ENCODE measurements at regions not wholly inside any gene's neighbourhood (a gene's known extent, or its start where the extent isn't known, plus 50 kb on each side); places are given as distances from the start of the nearest gene placed in this dataset.

DNA sequence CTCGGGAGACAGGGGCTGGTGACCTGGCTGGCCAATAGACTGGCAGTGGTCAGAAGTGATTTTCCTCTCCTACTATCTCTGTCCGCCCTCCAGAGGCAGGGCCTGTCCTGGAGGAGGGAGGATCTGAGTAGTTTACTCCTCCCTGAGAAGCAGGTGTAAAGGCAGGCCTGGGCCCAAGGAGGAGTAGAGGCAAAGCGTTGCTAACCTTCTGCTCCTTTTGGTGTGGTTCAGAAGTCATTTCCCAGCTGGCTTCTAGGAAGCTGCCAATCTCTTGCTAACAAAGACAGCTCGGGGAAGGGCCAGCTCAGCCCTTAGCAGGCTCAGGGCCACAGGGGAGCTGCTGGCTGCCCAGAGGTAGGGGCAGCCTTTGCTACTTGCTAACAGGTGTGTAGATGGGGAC, 151.1 kb upstream of the NECTIN1 start:
- H3K36me3 ChIP-seq (replicated peaks; ENCODE audit: control insufficient read depth, insufficient read depth, low read length), result no peaks in the 10 kb centered on the region
- DNase-seq, result peak; percentile 61
- no peaks in the 10 kb centered on the region; the same call in 1 of the 2 replicates for H3K27me3 ChIP-seq (ENCODE audit: control insufficient read depth, insufficient read depth, low read length)
- no peak overlapping the region for H3K4me3 ChIP-seq (ENCODE audit: insufficient read depth, low read depth, low read length)

- DNase-seq, result no peak
- Histone ChIP-seq H3K4me3 (ENCODE audit: insufficient read depth, low read depth, low read length) (no peak overlapping the region), H3K27me3 (ENCODE audit: control insufficient read depth, insufficient read depth, low read length) (no peaks in the 10 kb centered on the region; the same call in 1 of the 2 replicates), H3K36me3 (replicated peaks; ENCODE audit: control insufficient read depth, insufficient read depth, low read length) (no peaks in the 10 kb centered on the region)
These were observed 150.0 kb upstream of the NECTIN1 start for GRCh38 chr11:119878990-119879389.

- H3K27me3 ChIP-seq (ENCODE audit: control insufficient read depth, insufficient read depth, low read length), result no peaks in the 10 kb centered on the region; the same call in none of the 2 replicates
- peak; percentile 50 for DNase-seq
- no peak overlapping the region for H3K4me3 ChIP-seq (ENCODE audit: insufficient read depth, low read depth, low read length)
- no peaks in the 10 kb centered on the region for H3K36me3 ChIP-seq (replicated peaks; ENCODE audit: control insufficient read depth, insufficient read depth, low read length)
These were observed 147.8 kb upstream of the NECTIN1 start for GRCh38 chr11:119876841-119877240.

- H3K4me3 ChIP-seq (ENCODE audit: insufficient read depth, low read depth, low read length), result no peak overlapping the region
These were observed 147.0 kb upstream of the NECTIN1 start for GRCh38 chr11:119875841-119876600.

DNA sequence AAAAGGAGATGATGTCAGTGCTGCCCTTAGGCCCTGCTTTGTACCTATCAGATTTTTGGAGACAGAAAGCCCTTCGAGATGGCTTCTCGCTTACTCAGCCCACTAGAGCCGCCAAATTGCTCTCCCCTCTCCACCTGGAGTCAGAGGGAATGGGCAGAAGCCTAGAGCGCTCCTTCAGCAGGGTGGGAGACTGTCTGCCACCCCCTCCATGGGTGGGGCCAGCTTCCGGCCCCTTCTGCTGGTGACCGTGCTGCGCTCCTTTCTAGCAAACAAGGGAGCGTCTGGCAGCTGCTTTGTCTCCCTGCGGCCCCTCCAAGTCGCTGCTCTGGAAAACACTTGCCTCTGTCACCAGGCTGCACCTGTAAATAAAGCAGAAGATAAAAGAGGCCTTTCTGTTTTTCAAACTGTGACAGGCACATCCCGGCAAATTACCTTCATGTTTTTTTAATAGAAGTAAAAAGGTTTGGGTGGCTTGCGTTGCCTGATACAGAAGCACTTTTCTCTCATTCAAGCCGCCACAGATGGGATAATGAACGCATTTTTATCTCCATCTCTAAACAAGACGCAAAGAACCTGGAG, 145.7 kb upstream of the NECTIN1 start:
- Histone ChIP-seq H3K36me3 (replicated peaks; ENCODE audit: control insufficient read depth, insufficient read depth, low read length) (no peaks in the 10 kb centered on the region), H3K4me3 (ENCODE audit: insufficient read depth, low read depth, low read length) (no peak overlapping the region), H3K27me3 (ENCODE audit: control insufficient read depth, insufficient read depth, low read length) (no peaks in the 10 kb centered on the region; the same call in 1 of the 2 replicates)
- peak; percentile 52 for DNase-seq

More at GRCh38 chr11:119875841-119876600, 147.0 kb upstream of the NECTIN1 start:
- no peaks in the 10 kb centered on the region; the same call in none of the 2 replicates for H3K27me3 ChIP-seq (ENCODE audit: control insufficient read depth, insufficient read depth, low read length)
- no peak for DNase-seq
- no peaks in the 10 kb centered on the region for H3K36me3 ChIP-seq (replicated peaks; ENCODE audit: control insufficient read depth, insufficient read depth, low read length)

DNA sequence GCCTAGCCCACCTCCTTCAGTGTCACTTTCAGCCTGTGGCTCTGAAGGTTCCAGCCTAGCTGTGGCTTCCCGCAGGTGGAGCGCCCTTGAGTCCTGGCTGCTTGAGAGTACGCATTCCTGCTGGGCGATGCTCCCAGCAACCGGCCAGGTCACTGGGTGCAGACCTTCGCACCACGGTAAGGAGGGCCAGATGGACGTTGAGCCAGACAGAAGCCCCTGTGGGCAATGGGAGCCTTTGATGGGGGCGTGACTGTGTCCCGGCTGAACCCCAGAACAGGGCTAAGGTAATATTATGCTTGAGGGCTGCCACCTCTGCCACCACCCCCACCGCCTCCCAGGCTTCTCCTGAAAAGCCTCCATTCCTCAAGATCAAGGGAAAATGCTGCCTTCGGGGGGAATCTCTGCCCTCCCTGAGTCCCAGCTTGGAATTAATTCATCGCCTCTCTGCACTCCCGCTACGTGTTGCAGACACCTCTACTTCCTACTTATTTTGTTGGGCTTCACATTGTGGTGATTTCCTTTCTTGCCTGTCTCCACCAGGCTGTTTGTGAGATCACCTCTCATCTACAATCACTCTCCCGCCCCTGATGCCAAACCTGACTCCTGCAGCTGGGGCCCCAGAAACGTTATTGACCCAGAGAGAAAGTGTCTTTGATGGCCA, 144.9 kb upstream of the NECTIN1 start:
- Histone ChIP-seq H3K4me3 (ENCODE audit: insufficient read depth, low read depth, low read length) (no peak overlapping the region), H3K27me3 (ENCODE audit: control insufficient read depth, insufficient read depth, low read length) (no peaks in the 10 kb centered on the region; the same call in 1 of the 2 replicates), H3K36me3 (replicated peaks; ENCODE audit: control insufficient read depth, insufficient read depth, low read length) (no peaks in the 10 kb centered on the region)
- DNase-seq, result peak; percentile 46

- Histone ChIP-seq H3K36me3 (replicated peaks; ENCODE audit: control insufficient read depth, insufficient read depth, low read length) (no peaks in the 10 kb centered on the region), H3K27me3 (ENCODE audit: control insufficient read depth, insufficient read depth, low read length) (no peaks in the 10 kb centered on the region; the same call in 1 of the 2 replicates), H3K4me3 (ENCODE audit: insufficient read depth, low read depth, low read length) (no peak overlapping the region)
- no peak for DNase-seq
These were observed 143.8 kb upstream of the NECTIN1 start for GRCh38 chr11:119872611-119873310.

DNA sequence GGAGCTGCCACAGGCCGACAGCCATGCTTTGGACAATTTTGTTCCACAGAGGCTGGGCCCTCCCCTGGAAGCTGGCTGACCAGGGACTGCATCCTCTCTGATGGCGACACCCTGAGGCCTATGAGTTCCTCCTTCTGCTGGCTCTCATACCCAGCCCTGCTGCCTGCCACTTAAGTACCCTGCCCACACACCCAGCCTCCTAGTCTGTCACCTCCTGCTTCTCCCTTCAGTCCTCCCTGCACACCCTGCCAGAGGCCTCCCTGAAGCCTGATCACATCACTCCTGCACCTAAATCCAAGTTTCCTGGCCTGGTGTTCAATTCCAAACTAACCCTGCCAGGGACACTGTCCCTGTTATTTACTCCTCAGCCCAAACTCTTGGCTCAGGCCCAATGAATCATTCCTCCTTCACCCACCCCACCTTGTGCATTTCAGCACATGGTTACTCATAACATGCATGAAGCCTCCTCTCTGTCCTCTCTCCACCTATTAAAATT, 136.7 kb upstream of the NECTIN1 start:
- H3K27me3 ChIP-seq (ENCODE audit: control insufficient read depth, insufficient read depth, low read length), result no peaks in the 10 kb centered on the region
- no peak overlapping the region for H3K4me3 ChIP-seq (ENCODE audit: insufficient read depth, low read depth, low read length)
- no peak for DNase-seq
- no peaks in the 10 kb centered on the region for H3K36me3 ChIP-seq (replicated peaks; ENCODE audit: control insufficient read depth, insufficient read depth, low read length)

- no peaks in the 10 kb centered on the region for H3K27me3 ChIP-seq (ENCODE audit: control insufficient read depth, insufficient read depth, low read length)
- no peaks in the 10 kb centered on the region for H3K36me3 ChIP-seq (replicated peaks; ENCODE audit: control insufficient read depth, insufficient read depth, low read length)
- no peak overlapping the region for H3K4me3 ChIP-seq (ENCODE audit: insufficient read depth, low read depth, low read length)
- DNase-seq, result no peak
These were observed 135.8 kb upstream of the NECTIN1 start for GRCh38 chr11:119864836-119865235.

DNA sequence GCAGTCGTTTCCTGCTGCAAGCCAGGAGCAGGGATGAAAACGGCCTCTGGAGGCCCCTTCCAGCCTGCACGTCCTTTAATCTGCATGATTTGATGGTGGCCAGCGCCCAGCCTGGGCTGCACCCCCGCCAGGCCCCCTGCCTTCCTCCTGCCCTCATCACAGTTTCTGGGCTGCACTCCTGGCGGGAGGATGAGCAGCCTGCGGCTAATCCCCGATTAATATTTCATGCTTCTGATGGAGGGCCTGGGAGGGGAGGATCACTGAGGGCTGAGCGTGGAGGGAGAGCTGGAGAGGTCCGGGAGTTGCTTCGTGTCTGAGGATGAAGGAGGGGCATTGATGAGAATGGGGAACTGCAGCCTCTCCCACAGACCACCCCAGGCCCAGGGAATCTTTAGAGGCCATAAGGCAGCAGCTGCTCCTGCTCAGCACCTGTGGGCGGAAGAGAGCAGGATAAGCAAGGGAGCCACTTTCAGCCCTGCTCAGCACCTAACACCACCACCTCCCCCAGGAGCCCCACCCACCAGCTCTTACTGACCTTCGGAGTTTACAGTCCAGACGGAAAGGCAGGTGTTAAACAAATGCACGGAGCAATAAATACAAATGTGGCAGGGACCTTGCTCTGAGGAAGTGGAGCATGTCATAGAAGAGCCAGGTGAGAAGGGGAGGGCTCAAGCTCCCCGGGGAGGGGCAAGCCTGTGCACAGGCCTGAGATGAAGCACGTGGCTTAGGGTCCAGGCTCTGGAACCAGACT, 135.0 kb upstream of the NECTIN1 start:
- Histone ChIP-seq H3K4me3 (ENCODE audit: insufficient read depth, low read depth, low read length) (no peak overlapping the region), H3K27me3 (ENCODE audit: control insufficient read depth, insufficient read depth, low read length) (no peaks in the 10 kb centered on the region), H3K36me3 (replicated peaks; ENCODE audit: control insufficient read depth, insufficient read depth, low read length) (no peaks in the 10 kb centered on the region)
- DNase-seq, result peak; percentile 81

- no peaks in the 10 kb centered on the region; the same call in 1 of the 2 replicates for H3K27me3 ChIP-seq (ENCODE audit: control insufficient read depth, insufficient read depth, low read length)
- no peak for DNase-seq
- H3K36me3 ChIP-seq (replicated peaks; ENCODE audit: control insufficient read depth, insufficient read depth, low read length), result no peaks in the 10 kb centered on the region
- no peak overlapping the region for H3K4me3 ChIP-seq (ENCODE audit: insufficient read depth, low read depth, low read length)
These were observed 134.2 kb upstream of the NECTIN1 start for GRCh38 chr11:119863236-119863635.

GRCh38 chr11:119861160-119861559, 132.2 kb upstream of the NECTIN1 start:
- Histone ChIP-seq H3K4me3 (ENCODE audit: insufficient read depth, low read depth, low read length) (no peak overlapping the region), H3K36me3 (replicated peaks; ENCODE audit: control insufficient read depth, insufficient read depth, low read length) (no peaks in the 10 kb centered on the region), H3K27me3 (ENCODE audit: control insufficient read depth, insufficient read depth, low read length) (no peaks in the 10 kb centered on the region; the same call in 1 of the 2 replicates)
- no peak for DNase-seq

- Histone ChIP-seq H3K36me3 (replicated peaks; ENCODE audit: control insufficient read depth, insufficient read depth, low read length) (no peaks in the 10 kb centered on the region), H3K4me3 (ENCODE audit: insufficient read depth, low read depth, low read length) (no peak overlapping the region), H3K27me3 (ENCODE audit: control insufficient read depth, insufficient read depth, low read length) (no peaks in the 10 kb centered on the region; the same call in 1 of the 2 replicates)
- DNase-seq, result no peak
These were observed 131.6 kb upstream of the NECTIN1 start for GRCh38 chr11:119860561-119861094.
